Fibroblast of villous mesenchyme (primary cell): ENCODE measurements at regions not wholly inside any gene's neighbourhood (a gene's known extent, or its start where the extent isn't known, plus 50 kb on each side); places are given as distances from the start of the nearest gene placed in this dataset.

Experiments used
- DNase-seq: peaks from one replicate; pipeline ENCODE4 v3.0.0-alpha.2; 2010; ENCODE audit warnings: low read depth
- H3K4me3 ChIP-seq: 2 replicates; pipeline ENCODE4 v1.5.1; 2011; ENCODE audit warnings: low read depth, mild to moderate bottlenecking, low read length
- TF ChIP-seq, protein P1 (sequence below): IDR thresholded peaks from 2 replicates; pipeline ENCODE4 v1.5.1; 2012; ENCODE audit warnings: low read depth, mild to moderate bottlenecking, low read length; ENCODE audit not compliant: insufficient read depth

DNA sequence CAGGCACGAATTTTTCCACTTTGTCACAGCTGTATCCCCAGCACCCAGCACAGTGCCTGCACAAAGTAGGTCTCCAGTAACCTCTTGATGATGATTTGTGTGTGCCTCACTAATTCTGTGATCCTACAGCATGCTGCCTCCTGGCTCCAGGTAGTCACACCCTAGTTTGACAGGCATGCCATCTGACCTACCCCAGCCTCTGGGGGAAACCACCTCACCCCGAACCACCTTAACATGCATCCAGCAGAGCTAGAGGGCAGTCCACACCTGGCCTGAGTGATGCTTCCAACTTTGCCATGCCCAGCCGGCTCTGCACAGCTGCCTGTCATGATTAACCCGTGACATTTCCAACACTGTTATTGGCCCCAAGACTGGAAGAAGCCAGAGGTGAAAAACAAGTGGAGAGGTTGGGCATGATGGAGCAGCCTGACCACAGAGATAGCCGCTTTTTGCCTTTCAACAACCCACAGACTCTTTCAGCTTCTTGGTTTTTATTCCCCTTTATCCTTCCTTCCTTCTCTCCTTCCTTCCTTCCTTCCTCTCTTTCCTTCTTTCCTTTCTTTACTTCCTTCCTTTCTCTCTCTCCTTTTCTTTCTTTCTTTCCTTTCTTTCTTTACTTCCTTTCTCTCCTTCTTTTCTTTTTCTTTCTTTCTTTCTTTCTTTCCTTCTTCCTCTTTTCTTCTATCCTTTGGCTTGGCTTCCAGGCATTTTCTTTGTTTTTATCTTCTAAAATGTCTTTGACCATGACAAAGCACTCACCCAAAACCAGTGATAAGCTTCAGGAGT lies 294.4 kb upstream of the SIX2 start:
- TF ChIP-seq, protein P1, sequence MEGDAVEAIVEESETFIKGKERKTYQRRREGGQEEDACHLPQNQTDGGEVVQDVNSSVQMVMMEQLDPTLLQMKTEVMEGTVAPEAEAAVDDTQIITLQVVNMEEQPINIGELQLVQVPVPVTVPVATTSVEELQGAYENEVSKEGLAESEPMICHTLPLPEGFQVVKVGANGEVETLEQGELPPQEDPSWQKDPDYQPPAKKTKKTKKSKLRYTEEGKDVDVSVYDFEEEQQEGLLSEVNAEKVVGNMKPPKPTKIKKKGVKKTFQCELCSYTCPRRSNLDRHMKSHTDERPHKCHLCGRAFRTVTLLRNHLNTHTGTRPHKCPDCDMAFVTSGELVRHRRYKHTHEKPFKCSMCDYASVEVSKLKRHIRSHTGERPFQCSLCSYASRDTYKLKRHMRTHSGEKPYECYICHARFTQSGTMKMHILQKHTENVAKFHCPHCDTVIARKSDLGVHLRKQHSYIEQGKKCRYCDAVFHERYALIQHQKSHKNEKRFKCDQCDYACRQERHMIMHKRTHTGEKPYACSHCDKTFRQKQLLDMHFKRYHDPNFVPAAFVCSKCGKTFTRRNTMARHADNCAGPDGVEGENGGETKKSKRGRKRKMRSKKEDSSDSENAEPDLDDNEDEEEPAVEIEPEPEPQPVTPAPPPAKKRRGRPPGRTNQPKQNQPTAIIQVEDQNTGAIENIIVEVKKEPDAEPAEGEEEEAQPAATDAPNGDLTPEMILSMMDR, result no peak
- DNase-seq, result no peak
- no peak overlapping the region for H3K4me3 ChIP-seq

DNA sequence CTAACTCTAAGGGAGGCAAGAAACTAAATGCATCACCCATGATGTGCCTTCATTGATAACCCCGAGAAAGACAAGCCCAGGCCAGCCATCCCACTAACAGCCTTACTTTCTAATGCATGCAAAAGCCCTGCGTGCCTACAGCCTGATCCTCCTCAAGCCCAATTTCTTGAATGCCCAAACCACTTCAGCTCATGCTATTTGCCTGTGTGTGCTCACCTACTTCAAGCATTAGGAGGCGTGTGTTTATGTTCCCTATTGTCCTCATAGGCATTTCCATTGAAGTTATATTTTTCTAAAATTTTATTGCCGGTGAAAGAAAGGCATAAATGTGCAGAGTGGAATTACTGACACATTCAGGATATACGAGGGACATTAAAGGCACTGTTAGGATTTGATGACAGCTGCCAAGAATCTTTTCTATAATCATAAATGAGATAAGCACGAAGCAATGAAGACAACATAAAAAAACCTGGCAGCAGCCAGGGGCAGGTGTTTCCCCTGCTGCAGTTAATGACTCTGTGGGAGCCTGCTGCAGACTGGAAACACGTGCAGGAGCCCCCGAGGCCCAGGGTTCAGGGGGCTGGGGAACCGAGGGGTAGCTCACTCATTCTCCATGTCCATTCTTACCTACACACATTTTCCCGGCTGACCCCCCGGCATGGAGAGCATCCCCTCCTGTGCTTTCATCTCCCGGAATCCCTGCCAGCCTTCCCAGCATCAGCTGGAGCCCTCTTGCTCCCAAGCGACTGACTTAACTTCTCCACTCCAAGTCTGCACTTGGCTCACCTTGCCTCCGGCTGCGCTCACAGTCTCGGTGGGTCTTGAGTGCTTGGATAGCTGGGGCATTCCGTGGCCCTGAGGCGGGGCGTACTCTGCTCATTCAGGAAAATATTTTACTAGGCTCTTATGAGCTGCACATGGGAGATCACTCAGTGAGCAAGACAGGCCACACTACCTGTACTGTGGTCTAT lies 292.3 kb upstream of the SIX2 start:
- H3K4me3 ChIP-seq, result no peak overlapping the region
- no peak for DNase-seq
- TF ChIP-seq, protein P1, result no peak

DNA sequence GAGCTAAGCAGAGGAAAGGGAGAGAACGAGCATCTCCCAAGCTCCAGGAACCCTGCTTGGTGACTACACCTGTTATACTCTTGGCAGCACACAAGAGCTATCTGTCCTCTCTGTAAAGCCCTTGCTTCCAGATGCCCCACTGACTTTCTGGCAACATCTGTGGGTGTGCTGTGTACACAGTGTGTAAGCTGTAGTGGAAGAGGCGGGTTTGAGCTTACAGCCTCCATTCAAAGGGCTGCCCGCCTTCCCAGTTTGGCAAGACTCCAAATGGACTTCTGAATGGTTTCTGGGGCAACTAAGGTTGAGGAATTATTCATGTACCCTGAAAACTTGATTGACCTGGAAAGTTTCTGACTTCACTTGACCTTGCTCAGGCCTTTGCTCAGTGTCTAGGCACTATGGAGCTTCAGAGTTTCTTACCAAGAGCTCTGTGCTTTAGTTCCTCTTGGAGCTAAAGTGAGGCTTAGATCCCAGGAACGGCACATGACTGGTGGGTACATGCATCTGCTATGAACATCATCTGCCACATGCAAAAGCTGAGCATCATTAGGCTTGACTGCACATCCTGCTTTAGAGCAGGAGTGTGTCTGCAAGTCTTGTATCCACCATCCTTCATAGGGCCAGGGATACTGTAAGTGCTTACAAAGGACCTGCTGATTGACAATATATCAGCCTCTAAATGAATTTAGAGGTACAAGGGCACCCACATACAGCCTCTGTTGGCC lies 290.9 kb upstream of the SIX2 start:
- TF ChIP-seq, protein P1, result no peak
- DNase-seq, result no peak
- H3K4me3 ChIP-seq, result no peak overlapping the region

DNA sequence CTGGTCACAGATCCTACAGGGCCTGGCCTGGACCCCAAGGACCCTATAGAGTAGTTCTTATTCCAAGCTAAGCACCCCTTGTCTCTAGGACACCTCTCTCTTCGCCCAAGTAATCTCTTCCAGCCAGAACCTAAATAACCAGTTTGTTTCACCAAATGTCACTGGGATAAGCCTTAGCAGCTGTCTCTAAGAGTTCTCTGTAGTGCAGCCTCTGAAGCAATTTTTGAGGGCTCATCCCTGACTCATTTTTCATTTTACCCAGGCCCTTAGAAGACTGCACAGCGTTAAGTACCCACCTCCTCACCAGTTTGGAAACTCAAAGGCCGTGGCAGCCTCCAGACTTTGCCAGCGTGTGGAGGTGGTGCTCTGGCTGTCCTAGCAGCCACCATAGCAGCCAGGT lies 290.1 kb upstream of the SIX2 start:
- no peak for DNase-seq
- H3K4me3 ChIP-seq, result no peak overlapping the region
- TF ChIP-seq, protein P1, result no peak

DNA sequence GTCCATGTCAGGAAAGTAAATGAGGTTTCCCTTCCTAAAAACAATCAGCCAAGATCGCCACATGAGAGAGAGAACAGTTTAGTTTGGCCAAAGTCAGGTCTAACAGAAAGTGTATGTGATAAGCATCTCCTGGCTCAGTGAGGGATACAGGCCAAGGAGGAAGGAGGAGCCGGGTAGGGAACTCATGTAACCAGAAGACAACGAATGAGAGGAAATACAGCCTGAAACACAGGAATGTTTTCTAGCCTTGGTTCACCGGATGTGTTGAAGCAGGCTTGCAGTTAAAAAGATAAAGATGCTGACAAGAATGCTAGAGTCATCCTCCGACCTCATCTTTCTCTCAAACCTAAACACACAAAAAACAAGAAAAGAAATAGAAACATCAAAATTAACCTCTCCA lies 283.9 kb upstream of the SIX2 start:
- TF ChIP-seq, protein P1, result no peak
- no peak overlapping the region for H3K4me3 ChIP-seq
- DNase-seq, result peak; percentile 41

DNA sequence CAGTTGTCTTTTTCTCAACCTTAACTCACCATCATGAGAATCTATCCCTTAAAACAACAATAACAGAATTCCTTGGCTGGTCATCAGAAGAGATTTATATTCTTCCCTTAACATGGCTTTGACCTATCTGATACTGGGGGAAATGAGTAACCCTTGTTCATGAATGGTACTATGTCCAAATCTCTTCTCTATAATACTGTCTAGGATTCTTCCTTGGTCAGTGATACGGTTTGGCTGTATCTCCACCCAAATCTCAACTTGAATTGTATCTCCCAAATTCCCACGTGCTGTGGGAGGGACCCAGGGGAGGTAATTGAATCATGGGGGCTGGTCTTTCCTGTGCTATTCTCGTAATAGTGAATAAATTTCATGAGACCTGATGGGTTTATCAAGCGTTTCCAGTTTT lies 282.0 kb upstream of the SIX2 start:
- H3K4me3 ChIP-seq, result no peak overlapping the region
- TF ChIP-seq, protein P1, result no peak
- no peak for DNase-seq
